IMR-90 (cell line): ENCODE measurements at regions not wholly inside any gene's neighbourhood (a gene's known extent, or its start where the extent isn't known, plus 50 kb on each side); places are given as distances from the start of the nearest gene placed in this dataset.

Experiments used
- ATAC-seq: fragments of 200-7000 bp; cut with Tn5 transposase; 2 replicates; pipeline ENCODE4 v1.9.1; 2020; ENCODE audit warnings: low read depth, mild to moderate bottlenecking, moderate library complexity
- BruUV-seq: library from RNA; stranded (reverse); fragments of 400-500 nt; replicated peaks from 2 replicates; lab custom pipeline; 2021; lab: Mats Ljungman, UMichigan
- CTCF ChIA-PET: fragments of 300-600 bp; formaldehyde crosslinking; extraction: SDS; loops from one replicate; lab custom pipeline; 2021; ENCODE audit warnings: antibody characterized with exemption; lab: Yijun Ruan, JAX
- POLR2A ChIA-PET: fragments of 300-600 bp; sonication (Branson Sonifier 250); formaldehyde crosslinking; loops from one replicate; lab custom pipeline; 2022; ENCODE audit warnings: antibody characterized with exemption; ENCODE audit not compliant: unreplicated experiment; lab: Charles Lee
- DNase-seq: peaks from one replicate; pipeline ENCODE4 v3.0.0; 2013
- H2AFZ ChIP-seq: replicated peaks from 2 replicates; pipeline ENCODE3; 2013; ENCODE audit warnings: low read length, mild to moderate bottlenecking; ENCODE audit not compliant: poor library complexity
- H2AK5ac ChIP-seq: 2 replicates; pipeline ENCODE4 v1.6.1; 2013; ENCODE audit warnings: low read depth, low read length, inconsistent platforms
- H2AK9ac ChIP-seq: replicated peaks from 2 replicates; pipeline ENCODE3; 2013; ENCODE audit warnings: mild to moderate bottlenecking, low read depth, low read length, moderate library complexity; ENCODE audit not compliant: poor library complexity
- H2BK120ac ChIP-seq: 2 replicates; pipeline ENCODE4 v1.6.1; 2013; ENCODE audit warnings: low read depth, low read length, inconsistent platforms
- H2BK15ac ChIP-seq: 3 replicates; pipeline ENCODE4 v1.6.1; 2013; ENCODE audit warnings: low read depth, low read length, inconsistent platforms
- H2BK20ac ChIP-seq: 2 replicates; pipeline ENCODE4 v1.6.1; 2013; ENCODE audit warnings: low read depth, mild to moderate bottlenecking, inconsistent platforms, low read length, moderate library complexity
- H2BK5ac ChIP-seq: 2 replicates; pipeline ENCODE4 v1.6.1; 2013; ENCODE audit warnings: mild to moderate bottlenecking, low read depth, low read length, inconsistent platforms; ENCODE audit not compliant: poor library complexity, severe bottlenecking
- H3K14ac ChIP-seq: replicated peaks from 2 replicates; pipeline ENCODE4 v1.6.1; 2013; ENCODE audit warnings: low read depth, low read length, inconsistent platforms
- H3K18ac ChIP-seq: 2 replicates; pipeline ENCODE4 v1.6.1; 2013; ENCODE audit warnings: low read depth, low read length, control low read depth
- H3K23ac ChIP-seq: 2 replicates; pipeline ENCODE4 v1.6.1; 2013; ENCODE audit warnings: low read depth, low read length, inconsistent platforms
- H3K27ac ChIP-seq: 2 replicates; pipeline ENCODE4 v1.5.1; 2013; ENCODE audit warnings: mild to moderate bottlenecking, control low read depth, low read length; ENCODE audit not compliant: insufficient read depth
- H3K27me3 ChIP-seq: 2 replicates; pipeline ENCODE4 v1.6.1; 2013; ENCODE audit warnings: low read length; ENCODE audit not compliant: control insufficient read depth, insufficient read depth
- H3K36me3 ChIP-seq: 2 replicates; pipeline ENCODE4 v1.6.1; 2013; ENCODE audit warnings: low read length, mixed read lengths; ENCODE audit not compliant: control insufficient read depth, insufficient read depth
- H3K4ac ChIP-seq: 2 replicates; pipeline ENCODE4 v1.6.1; 2013; ENCODE audit warnings: low read depth, low read length, inconsistent platforms
- H3K4me1 ChIP-seq: 2 replicates; pipeline ENCODE4 v1.6.1; 2013; ENCODE audit warnings: low read length, mixed read lengths; ENCODE audit not compliant: control insufficient read depth, insufficient read depth
- H3K4me2 ChIP-seq: 2 replicates; pipeline ENCODE4 v1.6.1; 2013; ENCODE audit warnings: low read depth, mild to moderate bottlenecking, control low read depth, low read length, moderate library complexity
- H3K4me3 ChIP-seq: 2 replicates; pipeline ENCODE4 v1.5.1; 2013; ENCODE audit warnings: low read depth, mild to moderate bottlenecking, control low read depth, low read length, moderate library complexity; ENCODE audit not compliant: insufficient read depth
- H3K56ac ChIP-seq: 2 replicates; pipeline ENCODE4 v1.6.1; 2013; ENCODE audit warnings: low read length, inconsistent platforms; ENCODE audit not compliant: insufficient read depth; ENCODE audit errors: extremely low read depth
- H3K79me1 ChIP-seq, 2 experiments: 2 replicates each; pipeline ENCODE4 v1.6.1; 2013; ENCODE audit warnings: low read length in 2 of 2, inconsistent platforms in 1 of 2, low read depth in 1 of 2
- H3K9ac ChIP-seq: 2 replicates; pipeline ENCODE4 v1.6.1; 2013; ENCODE audit warnings: low read depth, low read length, control low read depth
- H3K9me1 ChIP-seq: 2 replicates; pipeline ENCODE4 v1.6.1; 2013; ENCODE audit warnings: low read length, inconsistent platforms; ENCODE audit not compliant: insufficient read depth
- H3K9me3 ChIP-seq: 2 replicates; pipeline ENCODE4 v1.6.1; 2013; ENCODE audit warnings: low read length; ENCODE audit not compliant: control insufficient read depth, insufficient read depth
- H4K20me1 ChIP-seq: 2 replicates; pipeline ENCODE4 v1.6.1; 2013; ENCODE audit warnings: low read length, inconsistent platforms; ENCODE audit not compliant: insufficient read depth
- H4K5ac ChIP-seq: 2 replicates; pipeline ENCODE4 v1.6.1; 2013; ENCODE audit warnings: mild to moderate bottlenecking, low read depth, low read length, control low read depth
- H4K8ac ChIP-seq, 2 experiments: 2 replicates each; pipeline ENCODE4 v1.6.1; 2013; ENCODE audit warnings: low read depth in 2 of 2, low read length in 2 of 2, control low read depth in 1 of 2, inconsistent platforms in 1 of 2
- H4K91ac ChIP-seq: 2 replicates; pipeline ENCODE4 v1.6.1; 2013; ENCODE audit warnings: low read depth, low read length, inconsistent platforms; ENCODE audit not compliant: insufficient read depth
- BHLHE40 ChIP-seq: fragments of 150-350 bp; IDR thresholded peaks from 2 replicates; pipeline ENCODE4 v1.6.1; 2016; ENCODE audit warnings: mild to moderate bottlenecking, low read depth, low read length
- CHD1 ChIP-seq: IDR thresholded peaks from 2 replicates; pipeline ENCODE4 v1.6.1; 2012; ENCODE audit warnings: low read depth, low read length, improper control_type of control experiment
- CTCF ChIP-seq: conservative IDR thresholded peaks from 2 replicates; pipeline ENCODE4 v1.5.1; 2012; ENCODE audit warnings: mild to moderate bottlenecking, low read depth, low read length, improper control_type of control experiment
- FOS ChIP-seq: fragments of 150-350 bp; IDR thresholded peaks from 2 replicates; pipeline ENCODE4 v1.6.1; 2016; ENCODE audit warnings: low read depth, low read length
- MXI1 ChIP-seq: IDR thresholded peaks from 2 replicates; pipeline ENCODE4 v1.6.1; 2012; ENCODE audit warnings: low read depth, mild to moderate bottlenecking, low read length, moderate library complexity, borderline replicate concordance
- NFE2L2 ChIP-seq: fragments of 150-350 bp; IDR thresholded peaks from 2 replicates; pipeline ENCODE4 v1.6.1; 2016; ENCODE audit warnings: low read depth, mild to moderate bottlenecking, low read length
- RCOR1 ChIP-seq: IDR thresholded peaks from 2 replicates; pipeline ENCODE4 v1.6.1; 2012; ENCODE audit warnings: mild to moderate bottlenecking, low read length, improper control_type of control experiment; ENCODE audit not compliant: insufficient replicate concordance
- SMC3 ChIP-seq: fragments of 150-350 bp; IDR thresholded peaks from 2 replicates; pipeline ENCODE4 v1.6.1; 2016; ENCODE audit warnings: low read depth, mild to moderate bottlenecking, antibody characterized with exemption, low read length, moderate library complexity
- USF2 ChIP-seq: fragments of 150-350 bp; IDR thresholded peaks from 2 replicates; pipeline ENCODE4 v1.6.1; 2017; ENCODE audit warnings: mild to moderate bottlenecking, antibody characterized with exemption, low read length, low read depth
- WGBS, 2 experiments: methylation state at CpG; one replicate each; pipeline versions ENCODE4 v1.1.5 to v1.1.7; 2013; ENCODE audit warnings: missing lambda C conversion rate in 2 of 2; ENCODE audit not compliant: insufficient read length in 1 of 2; ENCODE audit errors: extremely low coverage in 2 of 2; 5-methylcytosine and 5-hydroxymethylcytosine counted together
- dilution Hi-C: fragments of 300-500 bp; cut with HindIII; formaldehyde crosslinking; loops from one replicate; pipeline ENCODE4 v1.14.3; 2018; ENCODE audit warnings: low sequenced_read_pairs; ENCODE audit not compliant: unreplicated experiment
- in situ Hi-C: fragments of 300-500 bp; cut with MboI; formaldehyde crosslinking; loops from 3 replicates; pipeline ENCODE4 v1.14.3; 2019; ENCODE audit warnings: low sequenced_read_pairs, inconsistent platforms, mixed read lengths
- intact Hi-C: fragments of 100-400 bp; cut with micrococcal nuclease; formaldehyde crosslinking; loops from 2 replicates; pipeline ENCODE4 v1.10.0; 2022

- Histone ChIP-seq H3K4me2 (no peak overlapping the region), H3K23ac (no peak overlapping the region), H3K9me1 (no peaks in the 10 kb centered on the region), H4K5ac (no peak overlapping the region), H2AFZ (no peak overlapping the region), H3K4ac (no peak overlapping the region), H3K9ac (no peak overlapping the region), H2BK15ac (no peak overlapping the region), H4K8ac (no peak overlapping the region), H3K27ac (no peak overlapping the region), H2BK120ac (no peak overlapping the region), H3K79me1 (no peaks in the 10 kb centered on the region), H3K36me3 (no peaks in the 10 kb centered on the region), H3K4me3 (no peak overlapping the region), H3K56ac (no peak overlapping the region), H3K18ac (no peak overlapping the region), H3K9me3 (no peaks in the 10 kb centered on the region), H3K4me1 (no peaks in the 10 kb centered on the region), H3K14ac (no peak overlapping the region), H2BK20ac (no peak overlapping the region), H4K20me1 (no peaks in the 10 kb centered on the region), H3K27me3 (no peaks in the 10 kb centered on the region; the same call in 1 of the 2 replicates), H4K91ac (no peak overlapping the region), H2AK9ac (no peak overlapping the region), H2AK5ac (no peak overlapping the region), H2BK5ac (no peak overlapping the region)
- WGBS, 2 experiments = no CpG with 5 or more reads among the region's 2 CpGs
- POLR2A ChIA-PET = no interaction called here
- ATAC-seq = no peak
- no TSS peak for BruUV-seq
- no peak for DNase-seq
- in situ Hi-C loops = no loop called here
- CTCF ChIA-PET = no interaction called here
- intact Hi-C loops = no loop called here
- no peak for TF ChIP-seq BHLHE40
- no peak for TF ChIP-seq NFE2L2
- TF ChIP-seq CHD1 = no peak
- no peak for TF ChIP-seq USF2
- TF ChIP-seq CTCF = no peak
- no peak for TF ChIP-seq RCOR1
- no peak for TF ChIP-seq MXI1
- no peak for TF ChIP-seq SMC3
- no peak for TF ChIP-seq FOS
- dilution Hi-C loops = no loop called here
Observed at GRCh38 chr5:82717738-82718137, 359.5 kb downstream of the TMEM167A start.
